Activated CD4-positive, alpha-beta T cell treated with anti-CD3 and anti-CD28 coated beads, Interleukin-2, amount 50 U/mL, for 24 hours (primary cell): ENCODE measurements at regions not wholly inside any gene's neighbourhood (a gene's known extent, or its start where the extent isn't known, plus 50 kb on each side); places are given as distances from the start of the nearest gene placed in this dataset.
"Not testable (repeated sequence)": the region's sequence is repeated elsewhere in the genome, so short reads cannot be mapped to it uniquely, and the experiment has no call there.

Source experiments
- DNase-seq, 2 donors: peaks; one replicate each; pipeline ENCODE4 v3.0.0-alpha.2; 2020; ENCODE audit warnings: low read depth in 1 of 2, low spot score in 1 of 2

GRCh38 chr12:94862421-94862820 is 141.1 kb downstream of the NDUFA12 start:
- DNase-seq = no peak

- no peak for DNase-seq
Observed at GRCh38 chr12:94856324-94856723, 147.2 kb downstream of the NDUFA12 start.

- no peak for DNase-seq
Observed at GRCh38 chr12:94855853-94856252, 147.6 kb downstream of the NDUFA12 start.

- no peak for DNase-seq
Observed at GRCh38 chr12:94851396-94852028, 152.0 kb downstream of the NDUFA12 start.

GRCh38 chr12:94849411-94849976 is 154.0 kb downstream of the NDUFA12 start:
- no peak for DNase-seq

- no peak for DNase-seq
Observed at GRCh38 chr12:94848966-94849365, 154.5 kb downstream of the NDUFA12 start.

- DNase-seq = no peak
Observed at GRCh38 chr12:94845110-94845509, 158.4 kb downstream of the NDUFA12 start.

- DNase-seq = no peak
Observed at GRCh38 chr12:94844452-94844851, 159.0 kb downstream of the NDUFA12 start.

- no peak for DNase-seq
Observed at GRCh38 chr12:94841904-94842610, 161.4 kb downstream of the NDUFA12 start.

- DNase-seq = no peak
Observed at GRCh38 chr12:94841177-94841576, 162.3 kb downstream of the NDUFA12 start.

- no peak for DNase-seq
Observed at GRCh38 chr12:94839347-94839746, 164.2 kb downstream of the NDUFA12 start.

GRCh38 chr12:94836952-94837670 is 166.4 kb downstream of the NDUFA12 start:
- DNase-seq = not testable (repeated sequence)

GRCh38 chr12:94834036-94834625 is 169.4 kb downstream of the NDUFA12 start:
- DNase-seq = no peak

GRCh38 chr12:94832780-94833681 is 170.5 kb downstream of the NDUFA12 start:
- no peak for DNase-seq

- no peak for DNase-seq
Observed at GRCh38 chr12:94832105-94832504, 171.4 kb downstream of the NDUFA12 start.

- no peak for DNase-seq
Observed at GRCh38 chr12:94831081-94831751, 172.3 kb downstream of the NDUFA12 start.

GRCh38 chr12:94829552-94829951 is 173.9 kb downstream of the NDUFA12 start:
- DNase-seq = no peak

- DNase-seq = no peak
Observed at GRCh38 chr12:94819011-94819410, 168.7 kb upstream of the TMCC3 start.

- no peak for DNase-seq
Observed at GRCh38 chr12:94817695-94818075, 167.3 kb upstream of the TMCC3 start.

- DNase-seq = not testable (repeated sequence)
Observed at GRCh38 chr12:94817201-94817600, 166.8 kb upstream of the TMCC3 start.
